Amniotic epithelial cell (primary cell): ENCODE measurements at regions not wholly inside any gene's neighbourhood (a gene's known extent, or its start where the extent isn't known, plus 50 kb on each side); places are given as distances from the start of the nearest gene placed in this dataset.

Experiments used
- DNase-seq: peaks from one replicate; pipeline ENCODE4 v3.0.0-alpha.2; 2010; ENCODE audit warnings: low read depth

GRCh38 chr3:148023994-148024393, 614.8 kb downstream of the ZIC1 start:
- peak; percentile 71 for DNase-seq

GRCh38 chr3:148026009-148026588, 616.9 kb downstream of the ZIC1 start:
- DNase-seq, result no peak

- DNase-seq, result no peak
These were observed 621.8 kb downstream of the ZIC1 start for GRCh38 chr3:148030975-148031374.

- DNase-seq, result no peak
These were observed 625.2 kb downstream of the ZIC1 start for GRCh38 chr3:148034353-148034752.

- peak; percentile 22 for DNase-seq
These were observed 627.2 kb downstream of the ZIC1 start for GRCh38 chr3:148036331-148036876.

- DNase-seq, result no peak
These were observed 633.7 kb downstream of the ZIC1 start for GRCh38 chr3:148042663-148043445.

- no peak for DNase-seq
These were observed 635.0 kb downstream of the ZIC1 start for GRCh38 chr3:148044151-148044550.

GRCh38 chr3:148054999-148055398, 642.7 kb upstream of the AGTR1 start:
- DNase-seq, result no peak

- no peak for DNase-seq
These were observed 635.1 kb upstream of the AGTR1 start for GRCh38 chr3:148062590-148062989.

GRCh38 chr3:148066802-148067201, 630.9 kb upstream of the AGTR1 start:
- DNase-seq, result no peak

GRCh38 chr3:148068466-148068865, 629.2 kb upstream of the AGTR1 start:
- peak; percentile 3 for DNase-seq

GRCh38 chr3:148070041-148070440, 627.7 kb upstream of the AGTR1 start:
- DNase-seq, result no peak

- no peak for DNase-seq
These were observed 623.8 kb upstream of the AGTR1 start for GRCh38 chr3:148073721-148074456.

GRCh38 chr3:148074946-148075345, 622.8 kb upstream of the AGTR1 start:
- DNase-seq, result no peak

GRCh38 chr3:148075771-148076716, 621.7 kb upstream of the AGTR1 start:
- peak; percentile 57 for DNase-seq

- DNase-seq, result peak; percentile 18
These were observed 620.3 kb upstream of the AGTR1 start for GRCh38 chr3:148077318-148077923.

- DNase-seq, result no peak
These were observed 619.7 kb upstream of the AGTR1 start for GRCh38 chr3:148077965-148078364.

GRCh38 chr3:148078658-148079057, 619.0 kb upstream of the AGTR1 start:
- no peak for DNase-seq

GRCh38 chr3:148079370-148079769, 618.3 kb upstream of the AGTR1 start:
- DNase-seq, result no peak

- no peak for DNase-seq
These were observed 615.8 kb upstream of the AGTR1 start for GRCh38 chr3:148081926-148082325.
